Body of pancreas (tissue), 4 donors: ENCODE measurements at regions not wholly inside any gene's neighbourhood (a gene's known extent, or its start where the extent isn't known, plus 50 kb on each side); places are given as distances from the start of the nearest gene placed in this dataset.

Experiments used
- ATAC-seq: fragments of 150-250 bp; one replicate; pipeline ENCODE4 v1.9.1; 2016
- DNase-seq, 4 donors: peaks; one replicate each; pipeline ENCODE4 v3.0.0-alpha.2; 2019
- H3K27ac ChIP-seq, 4 donors: fragments of 200-600 bp; sonication (generic); 1 replicate in 3 of 4; 2 replicates in 1 of 4; pipeline versions ENCODE4 v1.5.1 to v1.6.1; 2016 to 2019; ENCODE audit warnings: mild to moderate bottlenecking in 1 of 4, mixed read lengths in 1 of 4, moderate library complexity in 1 of 4
- H3K27me3 ChIP-seq, 2 donors: fragments of 200-600 bp; sonication (generic); one replicate each; pipeline ENCODE4 v1.6.0; 2016; ENCODE audit warnings: mild to moderate bottlenecking in 1 of 2
- H3K36me3 ChIP-seq, 2 donors: fragments of 200-600 bp; sonication (generic); replicated peaks in 1 of 2; 2 replicates each; pipeline ENCODE4 v1.5.1; 2016; ENCODE audit warnings: low read depth in 2 of 2; ENCODE audit not compliant: insufficient read depth in 1 of 2
- H3K4me1 ChIP-seq: fragments of 200-600 bp; sonication (generic); one replicate; pipeline ENCODE4 v1.6.0; 2016
- H3K4me3 ChIP-seq, 2 donors: fragments of 200-600 bp; sonication (generic); 1 replicate in 1 of 2; 2 replicates in 1 of 2; pipeline ENCODE4 v1.5.1; 2016 to 2019
- H3K9me3 ChIP-seq, 3 donors: fragments of 200-600 bp; sonication (generic); 1 replicate in 2 of 3; 2 replicates in 1 of 3; pipeline ENCODE4 v1.5.1; 2016
- CTCF ChIP-seq, 7 experiments: fragments of 450-650 bp in 4 of 7; fragments of 200-600 bp in 3 of 7; sonication (generic) in 3 of 7; IDR thresholded peaks; one replicate each; pipeline ENCODE4 v1.5.1; 2016 to 2019; ENCODE audit warnings: antibody characterized with exemption in 7 of 7
- POLR2A ChIP-seq, 3 donors: fragments of 450-650 bp; IDR thresholded peaks; one replicate each; pipeline ENCODE4 v1.6.1; 2016; ENCODE audit warnings: antibody characterized with exemption in 3 of 3, mild to moderate bottlenecking in 2 of 3
- WGBS, 2 donors: methylation state at CpG; one replicate each; pipeline ENCODE4 v1.1.5; 2017; 5-methylcytosine and 5-hydroxymethylcytosine counted together
- intact Hi-C: fragments of 100-400 bp; cut with DNase I; formaldehyde crosslinking; loops from one replicate; pipeline ENCODE4 v1.15.1; 2023

GRCh38 chr18:27276479-27276878 lies 91.4 kb upstream of the CHST9 start:
- 61 to 67% methylated on average over 2 of the region's 2 CpGs for WGBS, 2 donors
- intact Hi-C loops = no loop called here
- H3K4me3 ChIP-seq = no peak overlapping the region
- no peaks in the 10 kb centered on the region for H3K36me3 ChIP-seq
- no peak for DNase-seq
- ATAC-seq = no peak
- H3K27ac ChIP-seq = no peak overlapping the region
- no peaks in the 10 kb centered on the region for H3K4me1 ChIP-seq
- H3K9me3 ChIP-seq = no peaks in the 10 kb centered on the region
- no peak for TF ChIP-seq POLR2A (IDR thresholded peaks at IDR 0.05)
- TF ChIP-seq CTCF (IDR thresholded peaks at IDR 0.05) = no peak
- H3K27me3 ChIP-seq = no peaks in the 10 kb centered on the region

- ATAC-seq (no peak), DNase-seq (no peak)
- H3K27ac ChIP-seq = no peak overlapping the region
- intact Hi-C loops = no loop called here
- H3K4me3 ChIP-seq = no peak overlapping the region
- no peaks in the 10 kb centered on the region for H3K9me3 ChIP-seq
- WGBS, 2 donors = 65 to 84% methylated on average over 3 of the region's 3 CpGs
- H3K4me1 ChIP-seq = no peaks in the 10 kb centered on the region
- TF ChIP-seq POLR2A (IDR thresholded peaks at IDR 0.05) (no peak), CTCF (IDR thresholded peaks at IDR 0.05) (no peak)
- no peaks in the 10 kb centered on the region for H3K27me3 ChIP-seq
- H3K36me3 ChIP-seq = no peaks in the 10 kb centered on the region
Measured at GRCh38 chr18:27274901-27275300, 89.8 kb upstream of the CHST9 start.

DNA sequence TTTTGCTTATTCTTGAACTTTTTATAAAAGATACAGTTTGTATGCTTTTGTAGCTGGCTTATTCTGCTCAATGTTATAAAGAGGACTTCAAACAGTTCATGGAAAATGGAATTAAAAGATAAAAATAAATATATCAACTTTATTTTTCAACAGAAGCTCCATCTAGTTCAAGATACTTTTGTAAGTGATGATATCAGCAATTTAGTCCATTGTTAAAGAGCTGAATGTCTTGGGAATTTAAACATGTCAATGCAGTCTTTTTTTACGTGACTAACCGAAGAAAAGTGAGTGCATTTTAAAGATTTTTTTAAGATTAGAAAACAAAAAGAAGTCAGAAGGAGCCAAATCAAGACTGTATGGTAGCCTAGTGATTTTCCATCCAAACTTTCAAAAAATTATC lies 85.4 kb upstream of the CHST9 start:
- no peaks in the 10 kb centered on the region for H3K9me3 ChIP-seq
- TF ChIP-seq CTCF (IDR thresholded peaks at IDR 0.05) (no peak), POLR2A (IDR thresholded peaks at IDR 0.05) (no peak)
- no peak overlapping the region for H3K27ac ChIP-seq
- no peaks in the 10 kb centered on the region for H3K36me3 ChIP-seq
- H3K4me1 ChIP-seq = no peaks in the 10 kb centered on the region
- 75 to 90% methylated on average over 2 of the region's 2 CpGs for WGBS, 2 donors
- H3K4me3 ChIP-seq = no peak overlapping the region
- H3K27me3 ChIP-seq = no peaks in the 10 kb centered on the region
- ATAC-seq (no peak), DNase-seq (no peak)
- intact Hi-C loops = no loop called here

- Histone ChIP-seq H3K36me3 (no peaks in the 10 kb centered on the region), H3K27me3 (no peaks in the 10 kb centered on the region), H3K9me3 (no peaks in the 10 kb centered on the region), H3K27ac (no peak overlapping the region), H3K4me1 (no peaks in the 10 kb centered on the region), H3K4me3 (no peak overlapping the region)
- no peak for DNase-seq
- WGBS, 2 donors = 50 to 61% methylated on average over 1 of the region's 1 CpG
- intact Hi-C loops = no loop called here
- no peak for TF ChIP-seq CTCF (IDR thresholded peaks at IDR 0.05)
- TF ChIP-seq POLR2A (IDR thresholded peaks at IDR 0.05) = no peak
- ATAC-seq = no peak
Measured at GRCh38 chr18:27263369-27263768, 78.3 kb upstream of the CHST9 start.

DNA sequence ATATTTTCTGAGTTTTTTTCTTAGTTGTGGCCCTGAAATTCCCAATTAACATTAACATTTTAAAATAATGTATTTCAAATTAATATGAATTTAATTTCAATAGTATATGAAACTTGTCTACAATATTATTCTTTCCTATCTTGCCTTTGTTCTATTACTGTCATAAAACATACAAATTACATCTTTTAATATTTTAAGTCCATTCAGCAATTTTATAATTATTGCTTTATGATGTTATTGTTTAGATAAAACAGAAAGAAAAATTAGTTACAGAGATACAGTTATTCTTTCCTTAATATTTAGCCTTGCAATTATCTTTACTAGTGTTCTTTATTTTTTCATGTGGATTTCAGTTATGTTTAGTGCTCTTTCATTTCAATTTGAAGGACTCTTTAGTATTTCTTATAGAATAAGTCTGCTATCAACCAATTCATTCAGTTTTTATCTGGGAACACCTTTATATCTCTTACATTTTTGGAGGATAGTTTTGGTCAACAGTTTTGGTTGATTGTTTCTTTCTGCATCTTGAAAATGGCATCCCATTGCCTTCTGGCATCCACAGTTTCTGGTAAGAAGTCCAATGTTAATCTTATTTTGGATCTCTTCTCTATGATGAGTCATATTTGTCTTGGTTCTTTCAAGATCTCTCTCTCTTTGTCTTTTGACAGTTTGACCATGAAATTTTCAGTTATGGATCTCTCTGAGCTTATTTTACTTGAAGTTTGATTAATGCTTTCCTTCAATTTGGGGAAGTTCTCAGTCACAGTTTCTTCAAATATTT lies 76.9 kb upstream of the CHST9 start:
- H3K4me3 ChIP-seq = no peak overlapping the region
- H3K4me1 ChIP-seq = no peaks in the 10 kb centered on the region
- no peaks in the 10 kb centered on the region for H3K36me3 ChIP-seq
- no peak overlapping the region for H3K27ac ChIP-seq
- DNase-seq (no peak), ATAC-seq (no peak)
- TF ChIP-seq CTCF (IDR thresholded peaks at IDR 0.05) (no peak), POLR2A (IDR thresholded peaks at IDR 0.05) (no peak)
- no peaks in the 10 kb centered on the region for H3K27me3 ChIP-seq
- intact Hi-C loops = no loop called here
- H3K9me3 ChIP-seq = no peaks in the 10 kb centered on the region
